ENCODE measurements at regions not wholly inside any gene's neighbourhood (a gene's known extent, or its start where the extent isn't known, plus 50 kb on each side); places are given as distances from the start of the nearest gene placed in this dataset.

GRCh38 chr6:139483079-139483478 is 108.6 kb upstream of the CITED2 start:
- CTCF ChIA-PET, result no interaction called here
- no TSS peak for BruUV-seq (replicated peaks)
- H3K4me1 Mint-ChIP-seq (ENCODE audit: low read depth, unreplicated experiment), result peaks cover 8% of the 10 kb centered on the region
- H3K36me3 Mint-ChIP-seq (ENCODE audit: insufficient read depth, unreplicated experiment), result no peaks in the 10 kb centered on the region
- DNase-seq, result no peak
- intact Hi-C loops (cut with micrococcal nuclease; ENCODE audit: unreplicated experiment), result no loop called here
- no peaks in the 10 kb centered on the region for H3K27me3 Mint-ChIP-seq (ENCODE audit: insufficient read depth, unreplicated experiment)
- no peaks in the 10 kb centered on the region for H3K9me3 ChIP-seq
- no peaks in the 10 kb centered on the region for H3K27me3 ChIP-seq (replicated peaks; ENCODE audit: control insufficient read depth, insufficient read depth, low read length)
- H3K27ac Mint-ChIP-seq (ENCODE audit: unreplicated experiment), result no peak overlapping the region
- no peak overlapping the region for H3K4me3 Mint-ChIP-seq (ENCODE audit: unreplicated experiment)
- no peaks in the 10 kb centered on the region for H3K9me3 Mint-ChIP-seq (ENCODE audit: unreplicated experiment)
- POLR2A ChIA-PET, result no interaction called here
- no peak for TF ChIP-seq CTCF (IDR thresholded peaks at IDR 0.05; ENCODE audit: insufficient read depth in 1 of 2, low read depth in 1 of 2, low read length in 1 of 2, severe bottlenecking in 1 of 2, unreplicated experiment in 1 of 2)
- H3K4me1 ChIP-seq, result peaks cover 1% of the 10 kb centered on the region; the same call in 1 of the 2 replicates
- no peak overlapping the region for H3K4me3 ChIP-seq (ENCODE audit: low read depth, low read length)
- no peaks in the 10 kb centered on the region for H3K36me3 ChIP-seq (ENCODE audit: control insufficient read depth, insufficient read depth, low read length)

- Mint-ChIP-seq H3K27ac (ENCODE audit: unreplicated experiment) (no peak overlapping the region), H3K4me1 (ENCODE audit: low read depth, unreplicated experiment) (peaks cover 14% of the 10 kb centered on the region), H3K4me3 (ENCODE audit: unreplicated experiment) (no peak overlapping the region), H3K36me3 (ENCODE audit: insufficient read depth, unreplicated experiment) (no peaks in the 10 kb centered on the region), H3K9me3 (ENCODE audit: unreplicated experiment) (no peaks in the 10 kb centered on the region), H3K27me3 (ENCODE audit: insufficient read depth, unreplicated experiment) (no peaks in the 10 kb centered on the region)
- CTCF ChIA-PET, result no interaction called here
- Histone ChIP-seq H3K4me3 (ENCODE audit: low read depth, low read length) (no peak overlapping the region), H3K27me3 (replicated peaks; ENCODE audit: control insufficient read depth, insufficient read depth, low read length) (no peaks in the 10 kb centered on the region), H3K4me1 (peaks cover 9% of the 10 kb centered on the region), H3K36me3 (ENCODE audit: control insufficient read depth, insufficient read depth, low read length) (no peaks in the 10 kb centered on the region), H3K9me3 (no peaks in the 10 kb centered on the region)
- intact Hi-C loops (cut with micrococcal nuclease; ENCODE audit: unreplicated experiment), result no loop called here
- no peak for DNase-seq
- no TSS peak for BruUV-seq (replicated peaks)
- TF ChIP-seq CTCF (IDR thresholded peaks at IDR 0.05; ENCODE audit: insufficient read depth in 1 of 2, low read depth in 1 of 2, low read length in 1 of 2, severe bottlenecking in 1 of 2, unreplicated experiment in 1 of 2), result no peak
- POLR2A ChIA-PET, result no interaction called here
Observed at GRCh38 chr6:139482287-139482686, 107.8 kb upstream of the CITED2 start.

- POLR2A ChIA-PET, result no interaction called here
- intact Hi-C loops (cut with micrococcal nuclease; ENCODE audit: unreplicated experiment), result no loop called here
- Histone ChIP-seq H3K9me3 (no peaks in the 10 kb centered on the region), H3K27me3 (replicated peaks; ENCODE audit: control insufficient read depth, insufficient read depth, low read length) (no peaks in the 10 kb centered on the region), H3K36me3 (ENCODE audit: control insufficient read depth, insufficient read depth, low read length) (no peaks in the 10 kb centered on the region), H3K4me1 (peaks cover 16% of the 10 kb centered on the region), H3K4me3 (ENCODE audit: low read depth, low read length) (no peak overlapping the region)
- no peak for TF ChIP-seq CTCF (IDR thresholded peaks at IDR 0.05; ENCODE audit: insufficient read depth in 1 of 2, low read depth in 1 of 2, low read length in 1 of 2, severe bottlenecking in 1 of 2, unreplicated experiment in 1 of 2)
- Mint-ChIP-seq H3K36me3 (ENCODE audit: insufficient read depth, unreplicated experiment) (no peaks in the 10 kb centered on the region), H3K27me3 (ENCODE audit: insufficient read depth, unreplicated experiment) (no peaks in the 10 kb centered on the region), H3K27ac (ENCODE audit: unreplicated experiment) (peak overlapping the region; percentile 11), H3K4me3 (ENCODE audit: unreplicated experiment) (no peak overlapping the region), H3K9me3 (ENCODE audit: unreplicated experiment) (no peaks in the 10 kb centered on the region), H3K4me1 (ENCODE audit: low read depth, unreplicated experiment) (peaks cover 14% of the 10 kb centered on the region)
- no TSS peak for BruUV-seq (replicated peaks)
- DNase-seq, result peak in 1 of 2 experiments; percentile 14
- CTCF ChIA-PET, result no interaction called here
Observed at GRCh38 chr6:139480356-139481165, 106.1 kb upstream of the CITED2 start.
